Adrenal gland (tissue), 9 donors: ENCODE measurements at regions not wholly inside any gene's neighbourhood (a gene's known extent, or its start where the extent isn't known, plus 50 kb on each side); places are given as distances from the start of the nearest gene placed in this dataset.

ENCODE experiments used
- DNase-seq, 7 donors: peaks; one replicate each; pipeline ENCODE4 v3.0.0-alpha.2; 2019 to 2020
- H3K27ac ChIP-seq, 5 donors: fragments of 200-600 bp; sonication (generic) in 4 of 5; 1 replicate in 3 of 5; 2 replicates in 2 of 5; pipeline versions ENCODE4 v1.5.1 to v1.8.0; 2016 to 2020; ENCODE audit warnings: mild to moderate bottlenecking in 1 of 5
- H3K27me3 ChIP-seq: fragments of 200-600 bp; 2 replicates; pipeline ENCODE4 v1.8.0; 2021
- H3K36me3 ChIP-seq, 2 donors: fragments of 200-600 bp; replicated peaks in 1 of 2; 1 replicate in 1 of 2; 2 replicates in 1 of 2; pipeline versions ENCODE4 v1.5.1 to v1.8.0; 2018 to 2022
- H3K4me1 ChIP-seq, 2 donors: fragments of 200-600 bp; replicated peaks in 1 of 2; 1 replicate in 1 of 2; 2 replicates in 1 of 2; pipeline versions ENCODE4 v1.5.1 to v1.8.0; 2018 to 2021
- H3K4me3 ChIP-seq, 4 donors: fragments of 200-600 bp; sonication (generic) in 3 of 4; one replicate each; pipeline ENCODE4 v1.5.1; 2016 to 2018
- H3K9me3 ChIP-seq, 3 donors: fragments of 200-600 bp; sonication (generic) in 1 of 3; replicated peaks in 1 of 3; 1 replicate in 2 of 3; 2 replicates in 1 of 3; pipeline versions ENCODE4 v1.5.1 to v1.8.0; 2016 to 2021
- CTCF ChIP-seq, 6 experiments: fragments of 450-650 bp in 4 of 6; fragments of 200-600 bp in 2 of 6; sonication (generic) in 1 of 6; IDR thresholded peaks; 1 replicate in 5 of 6; 2 replicates in 1 of 6; pipeline versions ENCODE4 v1.5.1 to v1.8.0; 2016 to 2021; ENCODE audit warnings: antibody characterized with exemption in 6 of 6, mild to moderate bottlenecking in 2 of 6, moderate library complexity in 1 of 6
- POLR2A ChIP-seq, 2 donors: fragments of 450-650 bp; IDR thresholded peaks; one replicate each; pipeline ENCODE4 v1.6.1; 2017; ENCODE audit warnings: antibody characterized with exemption in 2 of 2, mild to moderate bottlenecking in 2 of 2, moderate library complexity in 1 of 2
- WGBS, 4 donors: extraction: QIAGEN DNeasy Blood & Tissue Kit in 2 of 4; methylation state at CpG; one replicate each; pipeline versions ENCODE4 v1.1.5 to v1.1.7; 2013 to 2017; 5-methylcytosine and 5-hydroxymethylcytosine counted together
- intact Hi-C, 2 donors: fragments of 100-400 bp; cut with DNase I; formaldehyde crosslinking; loops; one replicate each; pipeline versions ENCODE4 v1.14.1 to v1.15.0; 2022 to 2023
- donor health status: healthy with polysubstance abuse.
- donor health status: Bipolar disorder and iron deficiency.
- donor health status: DM: yes; HTN: yes; CAD: no.
- donor health status: DM: no; HTN: no; CAD: no.
- donor health status: DM: no; HTN: no; CAD: no.

DNA sequence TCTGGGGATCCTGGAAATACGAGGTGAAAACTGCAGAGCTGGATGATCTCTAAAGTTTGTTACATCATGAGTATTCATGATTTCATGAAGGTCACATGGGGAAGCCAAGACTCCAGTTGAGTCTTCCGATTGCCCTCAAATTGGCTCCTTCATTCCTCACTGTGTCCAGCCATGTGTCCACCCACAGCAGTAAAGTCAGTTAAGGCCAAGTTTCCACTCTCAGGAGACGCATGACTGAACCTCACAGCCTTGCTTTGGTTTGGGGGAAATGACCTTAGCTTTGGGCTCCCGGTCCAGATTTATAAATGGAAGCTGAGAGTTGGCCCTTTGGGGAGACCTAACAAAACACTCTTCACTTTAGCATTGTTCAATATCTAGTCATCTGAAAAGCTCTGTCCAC is 289.7 kb upstream of the MCTP2 start:
- Histone ChIP-seq H3K27me3 (no peaks in the 10 kb centered on the region), H3K36me3 (no peaks in the 10 kb centered on the region), H3K4me3 (no peak overlapping the region), H3K4me1 (no peaks in the 10 kb centered on the region), H3K27ac (no peak overlapping the region), H3K9me3 (no peaks in the 10 kb centered on the region)
- 73 to 82% (median 77%) methylated on average over 4 of the region's 4 CpGs for WGBS, 4 donors
- DNase-seq, result no peak
- intact Hi-C loops, result no loop called here
- TF ChIP-seq CTCF (IDR thresholded peaks at IDR 0.05) (no peak), POLR2A (IDR thresholded peaks at IDR 0.05) (no peak)

DNA sequence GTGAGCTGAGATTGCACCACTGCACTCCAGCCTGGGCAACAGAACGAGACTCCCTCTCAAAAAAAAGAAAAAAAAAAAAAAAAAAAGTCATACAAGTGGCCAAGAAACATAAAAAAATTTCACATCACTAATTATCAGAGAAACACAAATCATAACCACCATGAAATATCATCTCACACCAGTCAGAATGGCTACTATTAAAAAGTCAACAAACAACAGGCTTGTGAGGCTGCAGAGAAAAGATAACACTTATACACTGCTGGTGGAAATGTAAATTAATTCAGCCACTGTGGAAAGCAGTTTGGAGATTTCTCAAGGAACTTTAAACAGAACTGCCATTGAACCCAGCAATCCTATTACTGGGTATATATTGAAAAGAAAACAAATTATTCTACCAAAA is 291.1 kb upstream of the MCTP2 start:
- no peak overlapping the region for H3K4me3 ChIP-seq
- DNase-seq, result no peak
- no peak for TF ChIP-seq CTCF (IDR thresholded peaks at IDR 0.05)
- TF ChIP-seq POLR2A (IDR thresholded peaks at IDR 0.05), result no peak
- intact Hi-C loops, result no loop called here
- H3K27me3 ChIP-seq, result no peaks in the 10 kb centered on the region
- no peaks in the 10 kb centered on the region for H3K36me3 ChIP-seq
- H3K4me1 ChIP-seq, result no peaks in the 10 kb centered on the region
- H3K9me3 ChIP-seq, result no peaks in the 10 kb centered on the region
- no peak overlapping the region for H3K27ac ChIP-seq
- WGBS, 4 donors, result 75 to 92% (median 82%) methylated on average over 1 of the region's 1 CpG

GRCh38 chr15:93932164-93932776 is 299.1 kb upstream of the MCTP2 start:
- WGBS, 4 donors, result 62 to 76% (median 64%) methylated on average over 5 of the region's 5 CpGs
- Histone ChIP-seq H3K27ac (no peak overlapping the region), H3K4me3 (no peak overlapping the region), H3K9me3 (no peaks in the 10 kb centered on the region), H3K27me3 (no peaks in the 10 kb centered on the region), H3K36me3 (no peaks in the 10 kb centered on the region), H3K4me1 (no peaks in the 10 kb centered on the region)
- TF ChIP-seq POLR2A (IDR thresholded peaks at IDR 0.05) (no peak), CTCF (IDR thresholded peaks at IDR 0.05) (no peak)
- DNase-seq, result no peak
- intact Hi-C loops, result no loop called here

GRCh38 chr15:93929375-93930094 is 301.8 kb upstream of the MCTP2 start:
- Histone ChIP-seq H3K4me3 (no peak overlapping the region), H3K27me3 (no peaks in the 10 kb centered on the region), H3K4me1 (peaks cover 0 to 5% of the 10 kb centered on the region in 2 donors), H3K27ac (peak overlapping the region in 1 of 5 donors; percentile 59), H3K36me3 (no peaks in the 10 kb centered on the region), H3K9me3 (no peaks in the 10 kb centered on the region)
- intact Hi-C loops, result no loop called here
- no peak for TF ChIP-seq POLR2A (IDR thresholded peaks at IDR 0.05)
- TF ChIP-seq CTCF (IDR thresholded peaks at IDR 0.05), result no peak
- DNase-seq, result peak; percentile 18 to 66 (median 43)
- WGBS, 4 donors, result 31 to 38% (median 33%) methylated on average over 7 of the region's 7 CpGs
